ENCODE measurements at regions not wholly inside any gene's neighbourhood (a gene's known extent, or its start where the extent isn't known, plus 50 kb on each side); places are given as distances from the start of the nearest gene placed in this dataset.

- in situ Hi-C loops (cut with MboI; ENCODE audit: low pct_unique_long_range_greater_than_20kb, low sequenced_read_pairs, unreplicated experiment), result no loop called here
- TF ChIP-seq, protein P1, sequence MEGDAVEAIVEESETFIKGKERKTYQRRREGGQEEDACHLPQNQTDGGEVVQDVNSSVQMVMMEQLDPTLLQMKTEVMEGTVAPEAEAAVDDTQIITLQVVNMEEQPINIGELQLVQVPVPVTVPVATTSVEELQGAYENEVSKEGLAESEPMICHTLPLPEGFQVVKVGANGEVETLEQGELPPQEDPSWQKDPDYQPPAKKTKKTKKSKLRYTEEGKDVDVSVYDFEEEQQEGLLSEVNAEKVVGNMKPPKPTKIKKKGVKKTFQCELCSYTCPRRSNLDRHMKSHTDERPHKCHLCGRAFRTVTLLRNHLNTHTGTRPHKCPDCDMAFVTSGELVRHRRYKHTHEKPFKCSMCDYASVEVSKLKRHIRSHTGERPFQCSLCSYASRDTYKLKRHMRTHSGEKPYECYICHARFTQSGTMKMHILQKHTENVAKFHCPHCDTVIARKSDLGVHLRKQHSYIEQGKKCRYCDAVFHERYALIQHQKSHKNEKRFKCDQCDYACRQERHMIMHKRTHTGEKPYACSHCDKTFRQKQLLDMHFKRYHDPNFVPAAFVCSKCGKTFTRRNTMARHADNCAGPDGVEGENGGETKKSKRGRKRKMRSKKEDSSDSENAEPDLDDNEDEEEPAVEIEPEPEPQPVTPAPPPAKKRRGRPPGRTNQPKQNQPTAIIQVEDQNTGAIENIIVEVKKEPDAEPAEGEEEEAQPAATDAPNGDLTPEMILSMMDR (IDR thresholded peaks at IDR 0.05; ENCODE audit: extremely low read depth, insufficient read depth, missing control alignments), result no peak
- DNase-seq (ENCODE audit: low spot score), result no peak
These were observed 437.0 kb downstream of the DYNC2H1 start for GRCh38 chr11:103546236-103546635.

- in situ Hi-C loops (cut with MboI; ENCODE audit: low pct_unique_long_range_greater_than_20kb, low sequenced_read_pairs, unreplicated experiment), result no loop called here
- TF ChIP-seq, protein P1 (IDR thresholded peaks at IDR 0.05; ENCODE audit: extremely low read depth, insufficient read depth, missing control alignments), result no peak
- DNase-seq (ENCODE audit: low spot score), result no peak
These were observed 437.8 kb downstream of the DYNC2H1 start for GRCh38 chr11:103547024-103547423.

DNA sequence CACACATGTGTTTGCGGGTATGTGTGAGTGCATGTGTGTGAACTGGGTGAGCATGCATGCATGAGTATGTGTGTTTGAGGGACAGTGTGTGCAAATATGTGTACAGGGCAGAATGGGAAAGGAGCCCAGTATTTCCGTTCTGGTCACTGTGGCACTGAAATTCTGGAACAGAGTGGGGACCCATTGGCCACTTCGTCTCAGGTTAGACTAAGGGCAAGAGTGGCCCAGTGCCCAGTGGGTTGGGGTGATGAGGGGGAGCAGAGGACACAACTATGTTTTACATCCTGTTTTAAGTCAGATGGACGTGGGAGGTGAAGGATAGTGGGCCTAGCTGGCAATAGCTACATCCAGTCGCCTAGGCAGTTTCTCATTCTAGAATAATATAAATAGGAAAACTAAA lies 438.5 kb downstream of the DYNC2H1 start:
- no peak for DNase-seq (ENCODE audit: low spot score)
- TF ChIP-seq, protein P1 (IDR thresholded peaks at IDR 0.05; ENCODE audit: extremely low read depth, insufficient read depth, missing control alignments), result no peak
- in situ Hi-C loops (cut with MboI; ENCODE audit: low pct_unique_long_range_greater_than_20kb, low sequenced_read_pairs, unreplicated experiment), result no loop called here

DNA sequence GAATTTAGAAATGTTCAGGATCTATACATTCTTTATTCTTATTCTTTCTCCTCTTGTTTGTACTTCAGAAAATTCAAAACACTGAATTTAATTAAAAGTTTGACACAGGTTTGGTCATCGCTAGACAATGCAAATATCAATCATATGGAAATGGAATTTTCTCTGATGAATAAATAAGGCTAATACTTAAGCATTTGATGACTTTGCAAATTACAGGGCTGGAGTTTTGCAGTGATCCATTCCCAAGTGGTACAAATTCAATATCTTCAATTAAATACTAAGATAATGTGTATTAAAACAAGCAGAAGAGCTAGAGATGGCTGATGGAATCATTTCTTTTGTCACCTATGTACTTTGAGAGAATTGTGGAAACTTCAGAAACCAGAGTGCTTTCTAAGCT lies 439.6 kb downstream of the DYNC2H1 start:
- in situ Hi-C loops (cut with MboI; ENCODE audit: low pct_unique_long_range_greater_than_20kb, low sequenced_read_pairs, unreplicated experiment), result no loop called here
- DNase-seq (ENCODE audit: low spot score), result no peak
- TF ChIP-seq, protein P1 (IDR thresholded peaks at IDR 0.05; ENCODE audit: extremely low read depth, insufficient read depth, missing control alignments), result no peak

DNA sequence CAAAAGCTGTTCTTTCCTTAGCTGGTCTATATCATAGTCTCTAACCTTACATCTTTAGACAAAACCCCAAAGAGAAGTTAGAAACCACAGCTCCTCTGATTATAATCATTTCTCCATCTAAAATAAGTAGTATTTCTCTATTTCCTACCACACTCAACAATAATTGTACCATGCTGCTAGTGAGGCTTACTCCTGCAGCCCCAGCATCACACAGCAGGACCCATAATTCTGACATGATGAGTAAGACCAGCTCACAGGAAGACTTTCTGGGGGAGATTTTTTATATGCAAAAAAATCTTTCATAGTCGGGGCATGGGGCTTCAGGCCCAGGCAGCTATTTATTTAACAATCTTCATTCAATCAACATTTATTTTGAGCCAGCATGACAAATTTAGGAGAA lies 441.6 kb downstream of the DYNC2H1 start:
- no peak for DNase-seq (ENCODE audit: low spot score)
- in situ Hi-C loops (cut with MboI; ENCODE audit: low pct_unique_long_range_greater_than_20kb, low sequenced_read_pairs, unreplicated experiment), result no loop called here
- TF ChIP-seq, protein P1 (IDR thresholded peaks at IDR 0.05; ENCODE audit: extremely low read depth, insufficient read depth, missing control alignments), result no peak

GRCh38 chr11:103552086-103552485 lies 442.9 kb downstream of the DYNC2H1 start:
- TF ChIP-seq, protein P1 (IDR thresholded peaks at IDR 0.05; ENCODE audit: extremely low read depth, insufficient read depth, missing control alignments), result no peak
- no peak for DNase-seq (ENCODE audit: low spot score)
- in situ Hi-C loops (cut with MboI; ENCODE audit: low pct_unique_long_range_greater_than_20kb, low sequenced_read_pairs, unreplicated experiment), result no loop called here

GRCh38 chr11:103556171-103556570 lies 446.9 kb downstream of the DYNC2H1 start:
- no peak for DNase-seq (ENCODE audit: low spot score)
- in situ Hi-C loops (cut with MboI; ENCODE audit: low pct_unique_long_range_greater_than_20kb, low sequenced_read_pairs, unreplicated experiment), result no loop called here
- TF ChIP-seq, protein P1 (IDR thresholded peaks at IDR 0.05; ENCODE audit: extremely low read depth, insufficient read depth, missing control alignments), result no peak
